T-helper 2 cell treated with Interferon-gamma antibody and Interleukin-4, amounts not matched to agents 100 ng/mL and 5 ng/mL, for 36 hours (primary cell): ENCODE measurements at regions not wholly inside any gene's neighbourhood (a gene's known extent, or its start where the extent isn't known, plus 50 kb on each side); places are given as distances from the start of the nearest gene placed in this dataset.

Source experiments
- intact Hi-C: fragments of 100-400 bp; cut with micrococcal nuclease; formaldehyde crosslinking; loops from one replicate; pipeline ENCODE4 v1.15.1; 2023

GRCh38 chr4:23539969-23540569, 349.8 kb downstream of the PPARGC1A start:
- intact Hi-C loops = no loop called here

- intact Hi-C loops = no loop called here
Measured at GRCh38 chr4:23533859-23534258, 356.0 kb downstream of the PPARGC1A start.

- intact Hi-C loops = no loop called here
Measured at GRCh38 chr4:23516716-23517115, 373.1 kb downstream of the PPARGC1A start.

- intact Hi-C loops = no loop called here
Measured at GRCh38 chr4:23504083-23504482, 385.8 kb downstream of the PPARGC1A start.

GRCh38 chr4:23500894-23501449, 388.9 kb downstream of the PPARGC1A start:
- intact Hi-C loops = no loop called here

GRCh38 chr4:23485801-23486200, 404.0 kb downstream of the PPARGC1A start:
- intact Hi-C loops = no loop called here

GRCh38 chr4:23484689-23485088, 405.2 kb downstream of the PPARGC1A start:
- intact Hi-C loops = no loop called here

- intact Hi-C loops = no loop called here
Measured at GRCh38 chr4:23483320-23483960, 406.4 kb downstream of the PPARGC1A start.

GRCh38 chr4:23481566-23481965, 408.3 kb downstream of the PPARGC1A start:
- intact Hi-C loops = no loop called here

GRCh38 chr4:23477905-23478304, 411.9 kb downstream of the PPARGC1A start:
- intact Hi-C loops = no loop called here

GRCh38 chr4:23476515-23477090, 413.2 kb downstream of the PPARGC1A start:
- intact Hi-C loops = no loop called here

- intact Hi-C loops = no loop called here
Measured at GRCh38 chr4:23463071-23463470, 426.8 kb downstream of the PPARGC1A start.

- intact Hi-C loops = no loop called here
Measured at GRCh38 chr4:23458054-23458453, 431.8 kb downstream of the PPARGC1A start.

GRCh38 chr4:23456864-23457263, 433.0 kb downstream of the PPARGC1A start:
- intact Hi-C loops = no loop called here

- intact Hi-C loops = no loop called here
Measured at GRCh38 chr4:23455456-23456158, 434.2 kb downstream of the PPARGC1A start.

GRCh38 chr4:23441530-23442069, 448.2 kb downstream of the PPARGC1A start:
- intact Hi-C loops = no loop called here

- intact Hi-C loops = no loop called here
Measured at GRCh38 chr4:23438764-23439163, 451.1 kb downstream of the PPARGC1A start.

- intact Hi-C loops = no loop called here
Measured at GRCh38 chr4:23429497-23429896, 460.4 kb downstream of the PPARGC1A start.

- intact Hi-C loops = no loop called here
Measured at GRCh38 chr4:23425570-23425969, 464.3 kb downstream of the PPARGC1A start.

GRCh38 chr4:23423540-23423939, 466.3 kb downstream of the PPARGC1A start:
- intact Hi-C loops = no loop called here

- intact Hi-C loops = no loop called here
Measured at GRCh38 chr4:23422878-23423277, 467.0 kb downstream of the PPARGC1A start.

- intact Hi-C loops = no loop called here
Measured at GRCh38 chr4:23413631-23414030, 476.2 kb downstream of the PPARGC1A start.
